ENCODE measurements at regions not wholly inside any gene's neighbourhood (a gene's known extent, or its start where the extent isn't known, plus 50 kb on each side); places are given as distances from the start of the nearest gene placed in this dataset.
"Not testable (repeated sequence)": the region's sequence is repeated elsewhere in the genome, so short reads cannot be mapped to it uniquely, and the experiment has no call there.

GRCh38 chr6:90457867-90458259 is 129.0 kb downstream of the MAP3K7 start:
- dilution Hi-C loops (cut with MboI; ENCODE audit: extremely low pct_ligation_motif_present, low sequenced_read_pairs), result no loop called here
- H3K4me1 ChIP-seq (ENCODE audit: control insufficient read depth, extremely low read depth, insufficient read depth, low read length), result no peaks in the 10 kb centered on the region

GRCh38 chr6:90456997-90457866 is 129.6 kb downstream of the MAP3K7 start:
- POLR2A ChIA-PET, result not testable (repeated sequence)

More at GRCh38 chr6:90457867-90458259, 129.0 kb downstream of the MAP3K7 start:
- DNase-seq (ENCODE audit: low read depth, low spot score) (no peak), FAIRE-seq (no peak)
- Histone ChIP-seq H3K79me2 (ENCODE audit: control insufficient read depth, insufficient read depth, low read length) (no peaks in the 10 kb centered on the region), H3K9me1 (replicated peaks; ENCODE audit: control insufficient read depth, extremely low read depth, insufficient read depth, low read length) (no peaks in the 10 kb centered on the region), H3K9me3 (replicated peaks; ENCODE audit: control insufficient read depth, insufficient read depth, low read length) (no peaks in the 10 kb centered on the region), H3K36me3 (ENCODE audit: control insufficient read depth in 2 of 2, extremely low read depth in 1 of 2, insufficient read depth in 2 of 2, low read length in 2 of 2) (no peaks in the 10 kb centered on the region), H3K4me3 (replicated peaks in 1 of 3; ENCODE audit: insufficient read depth in 1 of 3, low read depth in 1 of 3, low read length in 3 of 3) (no peak overlapping the region), H3K27ac (ENCODE audit: insufficient read depth, low read depth, low read length) (no peak overlapping the region), H4K20me1 (replicated peaks; ENCODE audit: control insufficient read depth, extremely low read depth, insufficient read depth, low read length) (no peaks in the 10 kb centered on the region), H2AFZ (ENCODE audit: low read depth, low read length) (no peak overlapping the region), H3K27me3 (ENCODE audit: control insufficient read depth in 2 of 2, insufficient read depth in 2 of 2, low read length in 2 of 2) (no peaks in the 10 kb centered on the region), H3K4me2 (ENCODE audit: insufficient read depth, low read length) (no peak overlapping the region), H3K9ac (replicated peaks; ENCODE audit: extremely low read depth, insufficient read depth, low read length) (no peak overlapping the region)
- no TSS peak for BruUV-seq (replicated peaks)
- TF ChIP-seq EZH2 (IDR thresholded peaks at IDR 0.05; ENCODE audit: borderline replicate concordance, low read depth, low read length, severe bottlenecking) (no peak), JUN (IDR thresholded peaks at IDR 0.05; ENCODE audit: borderline replicate concordance, insufficient read depth, insufficient read length, low read depth) (no peak), MYC (IDR thresholded peaks at IDR 0.05; ENCODE audit: low read depth, low read length) (no peak), POLR2A (IDR thresholded peaks at IDR 0.05; ENCODE audit: low read depth, low read length) (no peak), MAX (IDR thresholded peaks at IDR 0.05; ENCODE audit: insufficient read depth, insufficient read length) (no peak), GATA2 (IDR thresholded peaks at IDR 0.05; ENCODE audit: insufficient read depth, insufficient read length, low read depth, low read length) (no peak), FOS (IDR thresholded peaks at IDR 0.05; ENCODE audit: borderline replicate concordance, insufficient read depth, low read length) (no peak), POLR2AphosphoS5 (IDR thresholded peaks at IDR 0.05; ENCODE audit: insufficient read depth, low read depth, low read length) (no peak)
- TF ChIP-seq, protein P1, sequence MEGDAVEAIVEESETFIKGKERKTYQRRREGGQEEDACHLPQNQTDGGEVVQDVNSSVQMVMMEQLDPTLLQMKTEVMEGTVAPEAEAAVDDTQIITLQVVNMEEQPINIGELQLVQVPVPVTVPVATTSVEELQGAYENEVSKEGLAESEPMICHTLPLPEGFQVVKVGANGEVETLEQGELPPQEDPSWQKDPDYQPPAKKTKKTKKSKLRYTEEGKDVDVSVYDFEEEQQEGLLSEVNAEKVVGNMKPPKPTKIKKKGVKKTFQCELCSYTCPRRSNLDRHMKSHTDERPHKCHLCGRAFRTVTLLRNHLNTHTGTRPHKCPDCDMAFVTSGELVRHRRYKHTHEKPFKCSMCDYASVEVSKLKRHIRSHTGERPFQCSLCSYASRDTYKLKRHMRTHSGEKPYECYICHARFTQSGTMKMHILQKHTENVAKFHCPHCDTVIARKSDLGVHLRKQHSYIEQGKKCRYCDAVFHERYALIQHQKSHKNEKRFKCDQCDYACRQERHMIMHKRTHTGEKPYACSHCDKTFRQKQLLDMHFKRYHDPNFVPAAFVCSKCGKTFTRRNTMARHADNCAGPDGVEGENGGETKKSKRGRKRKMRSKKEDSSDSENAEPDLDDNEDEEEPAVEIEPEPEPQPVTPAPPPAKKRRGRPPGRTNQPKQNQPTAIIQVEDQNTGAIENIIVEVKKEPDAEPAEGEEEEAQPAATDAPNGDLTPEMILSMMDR (IDR thresholded peaks at IDR 0.05; ENCODE audit: extremely low read depth in 1 of 2, insufficient read depth in 1 of 2, low read depth in 1 of 2, low read length in 2 of 2), result no peak
- ChIA-PET CTCF (interaction anchor here (3.4 kb wide), 1 partner anchor 517 kb away, joined by 17 read pairs; no protein-coding TSS in a partner anchor), POLR2A (no interaction called here)
- intact Hi-C loops (cut with micrococcal nuclease), result no loop called here

More at GRCh38 chr6:90456997-90457866, 129.6 kb downstream of the MAP3K7 start:
- H3K9me3 ChIP-seq (replicated peaks; ENCODE audit: control insufficient read depth, insufficient read depth, low read length); H3K4me1 ChIP-seq (ENCODE audit: control insufficient read depth, extremely low read depth, insufficient read depth, low read length); H3K36me3 ChIP-seq (ENCODE audit: control insufficient read depth in 2 of 2, extremely low read depth in 1 of 2, insufficient read depth in 2 of 2, low read length in 2 of 2); H4K20me1 ChIP-seq (replicated peaks; ENCODE audit: control insufficient read depth, extremely low read depth, insufficient read depth, low read length); H3K27ac ChIP-seq (ENCODE audit: insufficient read depth, low read depth, low read length); intact Hi-C loops (cut with micrococcal nuclease); H3K4me3 ChIP-seq (replicated peaks in 1 of 3; ENCODE audit: insufficient read depth in 1 of 3, low read depth in 1 of 3, low read length in 3 of 3); H3K27me3 ChIP-seq (ENCODE audit: control insufficient read depth in 2 of 2, insufficient read depth in 2 of 2, low read length in 2 of 2); H3K4me2 ChIP-seq (ENCODE audit: insufficient read depth, low read length); dilution Hi-C loops (cut with MboI; ENCODE audit: extremely low pct_ligation_motif_present, low sequenced_read_pairs); FAIRE-seq; H3K79me2 ChIP-seq (ENCODE audit: control insufficient read depth, insufficient read depth, low read length); H2AFZ ChIP-seq (ENCODE audit: low read depth, low read length); H3K9ac ChIP-seq (replicated peaks; ENCODE audit: extremely low read depth, insufficient read depth, low read length); DNase-seq (ENCODE audit: low read depth, low spot score); H3K9me1 ChIP-seq (replicated peaks; ENCODE audit: control insufficient read depth, extremely low read depth, insufficient read depth, low read length); BruUV-seq (replicated peaks): not testable (repeated sequence)
- CTCF ChIA-PET, result interaction anchor here (1.0 to 3.4 kb wide), 3 partner anchors 65 to 517 kb away, joined by 3 to 17 read pairs (median 4); no protein-coding TSS in a partner anchor

Data from endothelial cell of umbilical vein (primary cell).